ENCODE measurements at regions not wholly inside any gene's neighbourhood (a gene's known extent, or its start where the extent isn't known, plus 50 kb on each side); places are given as distances from the start of the nearest gene placed in this dataset.

- Histone ChIP-seq H3K27me3 (ENCODE audit: control insufficient read depth, low read length) (peaks cover 5% of the 10 kb centered on the region; the same call in 1 of the 2 replicates), H4K20me1 (ENCODE audit: control insufficient read depth, insufficient read depth, low read depth, low read length) (no peaks in the 10 kb centered on the region), H3K79me2 (ENCODE audit: control insufficient read depth, low read length) (no peaks in the 10 kb centered on the region), H3K4me2 (ENCODE audit: low read length) (no peak overlapping the region), H3K27ac (ENCODE audit: low read depth, low read length) (no peak overlapping the region), H3K4me1 (ENCODE audit: control insufficient read depth, low read length) (no peaks in the 10 kb centered on the region), H3K4me3 (ENCODE audit: low read length) (no peak overlapping the region), H3F3A (ENCODE audit: control insufficient read depth, insufficient read depth) (no peaks in the 10 kb centered on the region), H3K9me2 (replicated peaks; ENCODE audit: control insufficient read depth, low read length) (no peaks in the 10 kb centered on the region), H3K9me3 (ENCODE audit: control insufficient read depth, insufficient read depth, low read length) (no peaks in the 10 kb centered on the region), H3K36me3 (ENCODE audit: control insufficient read depth, low read length) (no peaks in the 10 kb centered on the region)
- no peak for TF ChIP-seq EZH2phosphoT487 (IDR thresholded peaks at IDR 0.05; ENCODE audit: borderline replicate concordance, low read length)
- no peak for TF ChIP-seq CTCF (IDR thresholded peaks at IDR 0.05; ENCODE audit: low read depth, low read length, poor library complexity, severe bottlenecking)
Observed at GRCh38 chr9:129524582-129525270, 96.2 kb downstream of the C9orf50 start.

DNA sequence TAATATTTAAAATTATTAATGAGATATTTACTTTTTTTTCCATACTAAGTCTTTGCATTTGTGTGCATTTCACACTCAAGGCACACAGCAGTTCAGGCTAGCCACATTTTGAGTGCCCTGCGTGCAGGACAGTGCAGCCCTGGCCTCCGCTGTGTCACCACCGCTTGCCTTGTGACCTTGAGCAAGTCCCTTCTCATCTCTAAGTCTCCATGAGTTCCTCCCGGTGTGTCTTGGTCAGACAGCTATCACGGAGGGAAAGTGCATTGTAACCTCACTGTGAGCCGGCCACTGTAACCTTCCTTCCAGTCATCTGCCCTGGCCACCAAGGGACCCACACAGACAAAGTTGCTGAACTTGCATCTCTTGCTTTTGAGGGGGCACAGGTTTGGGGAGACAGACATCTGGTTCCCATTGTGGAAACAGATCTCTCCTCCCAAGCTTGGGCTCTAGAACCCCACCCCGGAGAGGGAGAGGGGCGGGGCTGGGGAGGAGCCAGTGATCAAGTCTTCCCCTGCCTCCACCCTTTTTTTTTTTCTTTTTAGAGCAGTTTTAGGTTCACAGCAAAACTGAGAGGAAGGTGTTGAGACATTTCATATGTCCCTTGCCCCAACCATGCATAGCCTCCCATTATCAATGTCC lies 96.8 kb downstream of the C9orf50 start:
- H3K36me3 ChIP-seq (ENCODE audit: control insufficient read depth, low read length) = no peaks in the 10 kb centered on the region
- no peak overlapping the region for H3K27ac ChIP-seq (ENCODE audit: low read depth, low read length)
- H3F3A ChIP-seq (ENCODE audit: control insufficient read depth, insufficient read depth) = no peaks in the 10 kb centered on the region
- no peaks in the 10 kb centered on the region for H3K4me1 ChIP-seq (ENCODE audit: control insufficient read depth, low read length)
- no peak overlapping the region for H3K4me2 ChIP-seq (ENCODE audit: low read length)
- H3K27me3 ChIP-seq (ENCODE audit: control insufficient read depth, low read length) = peaks cover 5% of the 10 kb centered on the region; the same call in 1 of the 2 replicates
- no peak for TF ChIP-seq EZH2phosphoT487 (IDR thresholded peaks at IDR 0.05; ENCODE audit: borderline replicate concordance, low read length)
- TF ChIP-seq CTCF (IDR thresholded peaks at IDR 0.05; ENCODE audit: low read depth, low read length, poor library complexity, severe bottlenecking) = no peak
- H3K79me2 ChIP-seq (ENCODE audit: control insufficient read depth, low read length) = no peaks in the 10 kb centered on the region
- H3K9me2 ChIP-seq (replicated peaks; ENCODE audit: control insufficient read depth, low read length) = no peaks in the 10 kb centered on the region
- no peaks in the 10 kb centered on the region for H3K9me3 ChIP-seq (ENCODE audit: control insufficient read depth, insufficient read depth, low read length)
- no peak overlapping the region for H3K4me3 ChIP-seq (ENCODE audit: low read length)
- H4K20me1 ChIP-seq (ENCODE audit: control insufficient read depth, insufficient read depth, low read depth, low read length) = no peaks in the 10 kb centered on the region

DNA sequence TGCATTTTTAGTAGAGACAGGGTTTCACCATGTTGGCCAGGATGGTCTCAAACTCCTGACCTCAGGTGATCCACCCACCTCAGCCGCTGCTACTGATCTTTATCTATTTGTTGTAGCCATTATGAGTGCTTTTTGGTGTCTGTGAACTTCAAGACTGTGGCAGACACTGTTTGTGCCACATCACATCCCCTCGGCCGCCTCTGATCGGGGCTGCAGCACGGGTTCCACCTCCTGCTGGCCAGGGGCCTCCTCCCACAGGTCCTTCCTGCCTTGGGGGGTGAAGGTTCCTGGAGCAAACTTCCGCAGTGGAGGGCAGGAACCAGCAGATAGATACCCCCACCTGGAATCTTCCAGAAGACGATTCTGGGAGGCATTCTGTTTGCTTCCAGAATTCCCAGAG lies 98.5 kb downstream of the C9orf50 start:
- Histone ChIP-seq H3K4me3 (ENCODE audit: low read length) (no peak overlapping the region), H3K79me2 (ENCODE audit: control insufficient read depth, low read length) (no peaks in the 10 kb centered on the region)
- TF ChIP-seq EZH2phosphoT487 (IDR thresholded peaks at IDR 0.05; ENCODE audit: borderline replicate concordance, low read length) = no peak

GRCh38 chr9:129520082-129520481 lies 100.8 kb downstream of the C9orf50 start:
- peaks cover under 1% of the 10 kb centered on the region; the same call in 1 of the 2 replicates for H3K9me3 ChIP-seq (ENCODE audit: control insufficient read depth, insufficient read depth, low read length)
- no peak overlapping the region for H3K27ac ChIP-seq (ENCODE audit: low read depth, low read length)
- H3F3A ChIP-seq (ENCODE audit: control insufficient read depth, insufficient read depth) = no peaks in the 10 kb centered on the region
- H3K4me1 ChIP-seq (ENCODE audit: control insufficient read depth, low read length) = no peaks in the 10 kb centered on the region
- no peaks in the 10 kb centered on the region for H3K79me2 ChIP-seq (ENCODE audit: control insufficient read depth, low read length)
- no peaks in the 10 kb centered on the region for H4K20me1 ChIP-seq (ENCODE audit: control insufficient read depth, insufficient read depth, low read depth, low read length)
- H3K27me3 ChIP-seq (ENCODE audit: control insufficient read depth, low read length) = no peaks in the 10 kb centered on the region
- no peaks in the 10 kb centered on the region for H3K9me2 ChIP-seq (replicated peaks; ENCODE audit: control insufficient read depth, low read length)
- no peaks in the 10 kb centered on the region for H3K36me3 ChIP-seq (ENCODE audit: control insufficient read depth, low read length)
- TF ChIP-seq EZH2phosphoT487 (IDR thresholded peaks at IDR 0.05; ENCODE audit: borderline replicate concordance, low read length) = no peak
- TF ChIP-seq CTCF (IDR thresholded peaks at IDR 0.05; ENCODE audit: low read depth, low read length, poor library complexity, severe bottlenecking) = no peak
- no peak overlapping the region for H3K4me3 ChIP-seq (ENCODE audit: low read length)
- H3K4me2 ChIP-seq (ENCODE audit: low read length) = no peak overlapping the region

More for the DNA sequence above, 98.5 kb downstream of the C9orf50 start:
- Histone ChIP-seq H3K9me2 (replicated peaks; ENCODE audit: control insufficient read depth, low read length) (no peaks in the 10 kb centered on the region), H3K4me2 (ENCODE audit: low read length) (no peak overlapping the region), H3K4me1 (ENCODE audit: control insufficient read depth, low read length) (no peaks in the 10 kb centered on the region), H4K20me1 (ENCODE audit: control insufficient read depth, insufficient read depth, low read depth, low read length) (no peaks in the 10 kb centered on the region), H3K9me3 (ENCODE audit: control insufficient read depth, insufficient read depth, low read length) (no peaks in the 10 kb centered on the region), H3K36me3 (ENCODE audit: control insufficient read depth, low read length) (no peaks in the 10 kb centered on the region), H3F3A (ENCODE audit: control insufficient read depth, insufficient read depth) (no peaks in the 10 kb centered on the region), H3K27me3 (ENCODE audit: control insufficient read depth, low read length) (peaks cover 5% of the 10 kb centered on the region; the same call in 1 of the 2 replicates), H3K27ac (ENCODE audit: low read depth, low read length) (no peak overlapping the region)

Data from DOHH2 (cell line).